CD14-positive monocyte (primary cell): ENCODE measurements at regions not wholly inside any gene's neighbourhood (a gene's known extent, or its start where the extent isn't known, plus 50 kb on each side); places are given as distances from the start of the nearest gene placed in this dataset.

Experiments used
- DNase-seq, 3 donors: peaks; one replicate each; pipeline ENCODE4 v3.0.0-alpha.2; 2011 to 2022
- H2AFZ ChIP-seq: 2 replicates; pipeline ENCODE4 v1.6.0; 2012; ENCODE audit warnings: mild to moderate bottlenecking, low read depth, low read length, inconsistent platforms; ENCODE audit not compliant: insufficient read depth, poor library complexity, severe bottlenecking
- H3K27ac ChIP-seq, 2 donors: 1 replicate in 1 of 2; 2 replicates in 1 of 2; pipeline ENCODE4 v1.5.1; 2012 to 2013; ENCODE audit warnings: low read length in 2 of 2, control low read depth in 1 of 2, inconsistent platforms in 1 of 2, low read depth in 1 of 2, mild to moderate bottlenecking in 1 of 2
- H3K27me3 ChIP-seq, 2 donors: one replicate each; pipeline versions ENCODE4 v1.6.0 to v1.6.1; 2011 to 2013; ENCODE audit warnings: low read length in 2 of 2; ENCODE audit not compliant: control insufficient read depth in 2 of 2, insufficient read depth in 2 of 2
- H3K36me3 ChIP-seq, 2 donors: replicated peaks in 1 of 2; 1 replicate in 1 of 2; 2 replicates in 1 of 2; pipeline versions ENCODE4 v1.5.1 to v1.6.1; 2012 to 2013; ENCODE audit warnings: low read length in 2 of 2, control low read depth in 1 of 2, inconsistent platforms in 1 of 2, mild to moderate bottlenecking in 1 of 2; ENCODE audit not compliant: insufficient read depth in 2 of 2, control insufficient read depth in 1 of 2
- H3K4me1 ChIP-seq, 2 donors: 1 replicate in 1 of 2; 2 replicates in 1 of 2; pipeline versions ENCODE4 v1.5.1 to v1.6.1; 2012 to 2013; ENCODE audit warnings: low read length in 2 of 2, control low read depth in 1 of 2, inconsistent platforms in 1 of 2, mild to moderate bottlenecking in 1 of 2, moderate library complexity in 1 of 2; ENCODE audit not compliant: insufficient read depth in 2 of 2, control insufficient read depth in 1 of 2
- H3K4me2 ChIP-seq: replicated peaks from 2 replicates; pipeline ENCODE3; 2012; ENCODE audit warnings: low read length, moderate library complexity, mild to moderate bottlenecking; ENCODE audit not compliant: poor library complexity, severe bottlenecking; ENCODE audit errors: extremely low read depth
- H3K4me3 ChIP-seq, 3 experiments: fragments of 200-600 bp in 1 of 3; sonication (generic) in 1 of 3; replicated peaks in 1 of 3; 1 replicate in 2 of 3; 2 replicates in 1 of 3; pipeline ENCODE4 v1.5.1; 2011 to 2013; ENCODE audit warnings: low read length in 3 of 3, mild to moderate bottlenecking in 3 of 3, control low read depth in 2 of 3, low read depth in 2 of 3, inconsistent platforms in 1 of 3, moderate library complexity in 1 of 3
- H3K79me2 ChIP-seq: 2 replicates; pipeline ENCODE4 v1.6.0; 2012; ENCODE audit warnings: mild to moderate bottlenecking, control low read depth, inconsistent platforms, low read length, moderate library complexity; ENCODE audit not compliant: insufficient read depth
- H3K9ac ChIP-seq: 2 replicates; pipeline ENCODE4 v1.6.0; 2017; ENCODE audit warnings: low read length, mild to moderate bottlenecking; ENCODE audit not compliant: insufficient read depth, poor library complexity, severe bottlenecking
- H3K9me3 ChIP-seq, 2 donors: replicated peaks in 1 of 2; 1 replicate in 1 of 2; 2 replicates in 1 of 2; pipeline versions ENCODE4 v1.5.1 to v1.6.1; 2012 to 2013; ENCODE audit warnings: low read length in 2 of 2, control low read depth in 1 of 2; ENCODE audit not compliant: control insufficient read depth in 1 of 2, insufficient read depth in 1 of 2
- H4K20me1 ChIP-seq: 2 replicates; pipeline ENCODE4 v1.6.0; 2012; ENCODE audit warnings: mild to moderate bottlenecking, low read length, control low read depth, moderate library complexity; ENCODE audit not compliant: insufficient read depth
- H3K27ac Mint-ChIP-seq, 7 donors: one replicate each; pipeline ENCODE4 v1.8.0; 2020; ENCODE audit warnings: mild to moderate bottlenecking in 7 of 7, mixed read lengths in 7 of 7, moderate library complexity in 6 of 7, inconsistent platforms in 2 of 7
- H3K27me3 Mint-ChIP-seq, 3 donors: one replicate each; pipeline ENCODE4 v1.8.0; 2021 to 2022; ENCODE audit warnings: low read depth in 3 of 3, mild to moderate bottlenecking in 3 of 3, mixed read lengths in 3 of 3, moderate library complexity in 3 of 3, inconsistent platforms in 1 of 3
- H3K36me3 Mint-ChIP-seq, 2 donors: one replicate each; pipeline ENCODE4 v1.8.0; 2020; ENCODE audit warnings: mixed read lengths in 2 of 2, inconsistent platforms in 1 of 2, mild to moderate bottlenecking in 1 of 2
- H3K4me1 Mint-ChIP-seq: one replicate; pipeline ENCODE4 v1.8.0; 2020; ENCODE audit warnings: mild to moderate bottlenecking, mixed read lengths
- H3K4me3 Mint-ChIP-seq, 2 donors: one replicate each; pipeline ENCODE4 v1.8.0; 2020; ENCODE audit warnings: mild to moderate bottlenecking in 2 of 2, mixed read lengths in 2 of 2, moderate library complexity in 1 of 2
- H3K9me3 Mint-ChIP-seq, 7 donors: one replicate each; pipeline ENCODE4 v1.8.0; 2020 to 2022; ENCODE audit warnings: mixed read lengths in 7 of 7, mild to moderate bottlenecking in 6 of 7, moderate library complexity in 6 of 7, inconsistent platforms in 2 of 7
- WGBS: methylation state at CpG from one replicate; pipeline ENCODE4 v1.1.5; 2013; ENCODE audit warnings: missing lambda C conversion rate; ENCODE audit not compliant: insufficient coverage; 5-methylcytosine and 5-hydroxymethylcytosine counted together
- intact Hi-C, 2 donors: fragments of 100-400 bp; cut with micrococcal nuclease; formaldehyde crosslinking; loops; one replicate each; pipeline versions ENCODE4 v1.15.0 to v1.15.1; 2023
- TF ChIP-seq, protein P1 (sequence below): fragments of 200-600 bp; IDR thresholded peaks from one replicate; pipeline ENCODE4 v1.8.0; 2022; ENCODE audit warnings: antibody characterized with exemption, mild to moderate bottlenecking

DNA sequence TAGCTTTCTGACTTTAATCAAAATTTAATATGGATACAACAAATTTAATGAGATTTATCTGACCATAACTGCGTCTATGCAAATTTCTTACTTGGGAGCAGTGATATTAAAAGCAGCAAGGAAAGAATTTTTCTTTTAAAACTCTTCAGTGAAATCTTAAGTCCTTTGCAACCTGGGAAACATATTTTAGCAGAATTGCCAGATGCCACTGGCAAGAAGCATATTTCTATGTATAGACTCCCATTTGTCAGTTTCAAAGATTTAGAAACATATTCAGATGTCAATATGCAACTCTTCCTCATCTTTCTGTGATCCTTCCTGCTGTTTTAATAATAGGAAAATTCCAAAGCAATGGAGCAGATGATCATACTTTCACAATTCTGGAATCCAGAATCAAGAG lies 911.3 kb downstream of the LUZP2 start:
- H3K9me3 Mint-ChIP-seq, result peaks cover 0 to 2% (median 0%) of the 10 kb centered on the region in 7 donors
- H3K27me3 Mint-ChIP-seq, result no peaks in the 10 kb centered on the region
- H3K36me3 Mint-ChIP-seq, result no peaks in the 10 kb centered on the region
- TF ChIP-seq, protein P1, sequence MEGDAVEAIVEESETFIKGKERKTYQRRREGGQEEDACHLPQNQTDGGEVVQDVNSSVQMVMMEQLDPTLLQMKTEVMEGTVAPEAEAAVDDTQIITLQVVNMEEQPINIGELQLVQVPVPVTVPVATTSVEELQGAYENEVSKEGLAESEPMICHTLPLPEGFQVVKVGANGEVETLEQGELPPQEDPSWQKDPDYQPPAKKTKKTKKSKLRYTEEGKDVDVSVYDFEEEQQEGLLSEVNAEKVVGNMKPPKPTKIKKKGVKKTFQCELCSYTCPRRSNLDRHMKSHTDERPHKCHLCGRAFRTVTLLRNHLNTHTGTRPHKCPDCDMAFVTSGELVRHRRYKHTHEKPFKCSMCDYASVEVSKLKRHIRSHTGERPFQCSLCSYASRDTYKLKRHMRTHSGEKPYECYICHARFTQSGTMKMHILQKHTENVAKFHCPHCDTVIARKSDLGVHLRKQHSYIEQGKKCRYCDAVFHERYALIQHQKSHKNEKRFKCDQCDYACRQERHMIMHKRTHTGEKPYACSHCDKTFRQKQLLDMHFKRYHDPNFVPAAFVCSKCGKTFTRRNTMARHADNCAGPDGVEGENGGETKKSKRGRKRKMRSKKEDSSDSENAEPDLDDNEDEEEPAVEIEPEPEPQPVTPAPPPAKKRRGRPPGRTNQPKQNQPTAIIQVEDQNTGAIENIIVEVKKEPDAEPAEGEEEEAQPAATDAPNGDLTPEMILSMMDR, result no peak
- Histone ChIP-seq H3K4me2 (no peak overlapping the region), H3K9me3 (no peaks in the 10 kb centered on the region), H3K4me3 (no peak overlapping the region), H3K27ac (no peak overlapping the region), H3K36me3 (no peaks in the 10 kb centered on the region), H3K27me3 (no peaks in the 10 kb centered on the region), H3K9ac (no peak overlapping the region), H2AFZ (no peak overlapping the region), H4K20me1 (no peaks in the 10 kb centered on the region), H3K79me2 (no peaks in the 10 kb centered on the region), H3K4me1 (no peaks in the 10 kb centered on the region)
- WGBS, result no CpG with 5 or more reads among the region's 1 CpG
- no peak overlapping the region for H3K4me3 Mint-ChIP-seq
- intact Hi-C loops, result no loop called here
- no peaks in the 10 kb centered on the region for H3K4me1 Mint-ChIP-seq
- no peak for DNase-seq
- no peak overlapping the region for H3K27ac Mint-ChIP-seq

DNA sequence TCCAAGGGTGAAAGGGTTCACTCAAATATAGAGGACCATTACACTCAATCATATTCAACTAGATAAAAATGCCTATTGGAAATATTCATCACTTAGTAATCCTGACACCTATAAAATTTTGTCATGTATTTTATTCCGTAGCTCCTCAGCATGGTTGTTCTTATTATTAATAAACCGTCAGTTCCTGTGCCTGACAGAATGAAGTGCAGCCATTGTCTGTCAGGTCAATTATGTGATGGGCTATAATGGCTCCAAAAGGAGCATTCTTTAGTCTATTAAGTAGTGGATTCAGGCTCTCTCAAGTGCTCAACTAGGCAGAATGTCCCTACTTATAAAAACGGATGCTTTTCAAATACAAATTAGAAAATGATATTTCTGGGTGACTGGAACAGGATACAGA lies 916.1 kb upstream of the ANO3 start:
- Histone ChIP-seq H3K4me2 (no peak overlapping the region), H4K20me1 (no peaks in the 10 kb centered on the region), H3K27ac (no peak overlapping the region), H3K4me1 (no peaks in the 10 kb centered on the region), H3K9me3 (no peaks in the 10 kb centered on the region), H3K9ac (no peak overlapping the region), H2AFZ (no peak overlapping the region), H3K27me3 (no peaks in the 10 kb centered on the region), H3K79me2 (no peaks in the 10 kb centered on the region), H3K4me3 (no peak overlapping the region), H3K36me3 (no peaks in the 10 kb centered on the region)
- Mint-ChIP-seq H3K9me3 (peaks cover 0 to 7% (median 3%) of the 10 kb centered on the region in 7 donors), H3K4me1 (no peaks in the 10 kb centered on the region), H3K4me3 (no peak overlapping the region), H3K36me3 (no peaks in the 10 kb centered on the region), H3K27me3 (peaks cover 0 to 1% (median 0%) of the 10 kb centered on the region in 3 donors), H3K27ac (no peak overlapping the region)
- intact Hi-C loops, result no loop called here
- TF ChIP-seq, protein P1, result no peak
- WGBS, result 100% methylated on average over 1 of the region's 3 CpGs
- no peak for DNase-seq
